NT2/D1 (cell line): ENCODE measurements at regions not wholly inside any gene's neighbourhood (a gene's known extent, or its start where the extent isn't known, plus 50 kb on each side); places are given as distances from the start of the nearest gene placed in this dataset.
"Not testable (repeated sequence)": the region's sequence is repeated elsewhere in the genome, so short reads cannot be mapped to it uniquely, and the experiment has no call there.

Experiments
- DNase-seq: peaks from one replicate; pipeline ENCODE4 v3.0.0-alpha.2; 2011; ENCODE audit warnings: low read depth, low spot score
- H3K27me3 ChIP-seq: 2 replicates; pipeline ENCODE4 v1.6.0; 2011; ENCODE audit warnings: mild to moderate bottlenecking; ENCODE audit not compliant: insufficient read length, insufficient read depth
- H3K36me3 ChIP-seq: 2 replicates; pipeline ENCODE4 v1.6.1; 2011; ENCODE audit warnings: mild to moderate bottlenecking, low read length, mixed read lengths; ENCODE audit not compliant: insufficient read depth, insufficient read length
- H3K4me1 ChIP-seq: 2 replicates; pipeline ENCODE4 v1.5.1; 2011; ENCODE audit not compliant: insufficient read depth, insufficient read length
- H3K4me3 ChIP-seq: 2 replicates; pipeline ENCODE4 v1.5.1; 2011; ENCODE audit warnings: low read depth; ENCODE audit not compliant: insufficient read length
- H3K9ac ChIP-seq: 2 replicates; pipeline ENCODE4 v1.6.0; 2011; ENCODE audit warnings: low read depth; ENCODE audit not compliant: insufficient read length
- H3K9me3 ChIP-seq: 2 replicates; pipeline ENCODE4 v1.5.1; 2011; ENCODE audit warnings: mild to moderate bottlenecking, low read length; ENCODE audit not compliant: insufficient read depth
- SUZ12 ChIP-seq: IDR thresholded peaks from 2 replicates; pipeline ENCODE4 v1.6.1; 2011; ENCODE audit not compliant: insufficient read length, insufficient read depth; ENCODE audit errors: extremely low read depth
- YY1 ChIP-seq: IDR thresholded peaks from 2 replicates; pipeline ENCODE4 v1.6.1; 2011; ENCODE audit not compliant: insufficient read length, insufficient read depth
- ZNF274 ChIP-seq: IDR thresholded peaks from 2 replicates; pipeline ENCODE4 v1.6.1; 2011; ENCODE audit warnings: mild to moderate bottlenecking, low read depth, low read length

DNA sequence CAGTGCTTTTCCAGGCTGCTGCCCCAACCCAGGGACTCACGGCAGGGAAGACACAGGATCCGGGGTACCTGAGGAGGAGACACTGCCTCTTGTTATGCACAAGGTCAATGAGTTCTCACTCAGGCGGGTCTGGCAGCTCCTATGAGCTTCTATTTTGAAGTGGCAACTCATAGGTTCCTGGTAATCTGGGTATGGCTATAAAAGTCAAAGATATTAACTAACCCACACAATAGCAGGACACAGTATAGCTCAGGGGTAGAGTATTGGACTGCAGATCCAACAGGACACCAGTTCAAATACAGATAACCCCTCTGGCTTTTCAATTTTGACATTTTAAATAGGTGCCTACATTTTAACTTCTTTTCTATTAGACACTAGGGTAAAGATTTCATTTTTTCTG is 130.3 kb upstream of the ZNF746 start:
- Histone ChIP-seq H3K27me3 (peaks cover 6% of the 10 kb centered on the region), H3K9me3 (no peaks in the 10 kb centered on the region), H3K36me3 (peaks cover under 1% of the 10 kb centered on the region), H3K4me3 (no peak overlapping the region), H3K9ac (no peak overlapping the region), H3K4me1 (peaks cover 7% of the 10 kb centered on the region)
- DNase-seq = no peak
- TF ChIP-seq ZNF274 = no peak
- no peak for TF ChIP-seq SUZ12

DNA sequence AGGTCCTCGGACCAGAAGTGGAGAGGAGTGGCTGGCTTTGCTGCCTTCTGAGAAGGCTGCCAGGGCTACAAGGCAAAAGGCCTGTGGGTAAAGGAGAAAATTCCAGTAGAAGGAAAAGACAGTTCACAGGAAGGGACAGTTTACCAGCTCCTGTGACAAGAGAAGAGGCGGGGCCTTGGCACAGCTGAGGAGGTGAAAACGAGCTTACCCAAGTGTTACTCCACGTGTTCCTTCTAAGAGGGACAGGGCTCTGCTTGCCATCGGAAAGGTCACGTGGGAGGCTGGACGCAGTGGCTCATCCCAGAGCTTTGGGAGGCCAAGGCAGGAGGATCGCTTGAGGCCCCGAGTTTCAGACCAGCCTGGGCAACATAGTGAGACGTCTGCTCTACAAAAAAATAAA is 129.4 kb upstream of the ZNF746 start:
- no peak overlapping the region for H3K9ac ChIP-seq
- H3K27me3 ChIP-seq = peaks cover 3% of the 10 kb centered on the region
- H3K9me3 ChIP-seq = no peaks in the 10 kb centered on the region
- no peak overlapping the region for H3K4me3 ChIP-seq
- H3K36me3 ChIP-seq = peaks cover 4% of the 10 kb centered on the region
- H3K4me1 ChIP-seq = peaks cover 7% of the 10 kb centered on the region
- no peak for TF ChIP-seq YY1
- TF ChIP-seq ZNF274 = no peak
- TF ChIP-seq SUZ12 = no peak
- no peak for DNase-seq

DNA sequence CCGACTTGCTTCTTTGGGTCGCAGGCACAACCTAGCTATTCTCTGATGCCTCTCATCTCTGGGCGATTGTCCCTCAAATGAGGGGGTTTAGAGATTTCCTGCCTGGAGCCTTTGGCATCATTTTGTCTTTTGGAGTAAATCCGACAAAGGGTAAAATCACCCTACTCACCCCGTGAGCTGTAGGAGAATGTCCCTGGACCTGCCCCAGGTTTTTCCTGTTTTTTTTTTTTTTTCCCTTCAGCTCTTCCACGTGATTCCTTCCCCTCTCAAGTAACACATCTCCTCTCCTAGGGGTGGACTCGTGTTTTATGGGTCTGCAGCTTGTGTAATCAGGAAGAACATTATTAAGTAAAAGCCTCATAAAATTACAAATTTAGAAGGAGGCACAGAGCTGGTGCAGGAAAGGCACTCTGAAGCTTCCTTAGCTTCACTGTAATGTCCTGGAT is 128.4 kb upstream of the ZNF746 start:
- no peaks in the 10 kb centered on the region for H3K9me3 ChIP-seq
- no peak overlapping the region for H3K9ac ChIP-seq
- no peak for TF ChIP-seq SUZ12
- TF ChIP-seq YY1 = no peak
- no peak for TF ChIP-seq ZNF274
- no peak for DNase-seq
- no peak overlapping the region for H3K4me3 ChIP-seq
- no peaks in the 10 kb centered on the region for H3K27me3 ChIP-seq
- H3K36me3 ChIP-seq = peaks cover 12% of the 10 kb centered on the region
- H3K4me1 ChIP-seq = peaks cover 7% of the 10 kb centered on the region

DNA sequence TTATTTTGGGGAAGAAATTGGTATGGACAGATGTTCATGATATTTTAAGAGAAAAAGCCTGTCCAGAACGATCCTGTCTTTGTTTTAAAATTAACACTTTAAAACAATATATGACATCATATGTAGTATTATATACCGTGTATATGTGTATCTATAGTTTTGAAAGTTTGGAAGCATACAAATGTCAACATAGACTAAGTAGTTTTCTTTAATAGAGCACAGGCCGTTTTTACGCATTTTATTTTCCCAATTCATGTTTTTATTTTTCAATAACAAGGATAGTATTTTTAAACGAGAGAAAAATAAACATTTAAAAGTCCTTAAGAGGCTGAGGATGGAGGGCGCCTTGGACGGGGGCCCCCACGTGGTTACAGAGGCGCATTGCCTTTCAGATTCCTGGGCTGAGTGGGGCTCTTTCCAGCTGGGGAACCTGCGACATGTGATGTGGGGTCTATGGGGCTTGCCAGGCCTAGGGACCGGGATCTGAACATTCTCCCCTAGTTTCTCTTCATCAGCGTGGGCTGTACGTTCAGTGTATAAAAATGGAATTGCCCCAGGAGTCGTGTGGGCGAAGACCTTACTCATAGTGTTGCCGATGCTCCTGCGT is 127.8 kb upstream of the ZNF746 start:
- Histone ChIP-seq H3K4me3 (peak overlapping the region; percentile 83), H3K9me3 (no peaks in the 10 kb centered on the region), H3K9ac (peak overlapping the region; percentile 92), H3K4me1 (peaks cover 7% of the 10 kb centered on the region), H3K27me3 (no peaks in the 10 kb centered on the region), H3K36me3 (peaks cover 17% of the 10 kb centered on the region)
- TF ChIP-seq YY1 (no peak), ZNF274 (no peak), SUZ12 (no peak)
- peak; percentile 49 for DNase-seq

DNA sequence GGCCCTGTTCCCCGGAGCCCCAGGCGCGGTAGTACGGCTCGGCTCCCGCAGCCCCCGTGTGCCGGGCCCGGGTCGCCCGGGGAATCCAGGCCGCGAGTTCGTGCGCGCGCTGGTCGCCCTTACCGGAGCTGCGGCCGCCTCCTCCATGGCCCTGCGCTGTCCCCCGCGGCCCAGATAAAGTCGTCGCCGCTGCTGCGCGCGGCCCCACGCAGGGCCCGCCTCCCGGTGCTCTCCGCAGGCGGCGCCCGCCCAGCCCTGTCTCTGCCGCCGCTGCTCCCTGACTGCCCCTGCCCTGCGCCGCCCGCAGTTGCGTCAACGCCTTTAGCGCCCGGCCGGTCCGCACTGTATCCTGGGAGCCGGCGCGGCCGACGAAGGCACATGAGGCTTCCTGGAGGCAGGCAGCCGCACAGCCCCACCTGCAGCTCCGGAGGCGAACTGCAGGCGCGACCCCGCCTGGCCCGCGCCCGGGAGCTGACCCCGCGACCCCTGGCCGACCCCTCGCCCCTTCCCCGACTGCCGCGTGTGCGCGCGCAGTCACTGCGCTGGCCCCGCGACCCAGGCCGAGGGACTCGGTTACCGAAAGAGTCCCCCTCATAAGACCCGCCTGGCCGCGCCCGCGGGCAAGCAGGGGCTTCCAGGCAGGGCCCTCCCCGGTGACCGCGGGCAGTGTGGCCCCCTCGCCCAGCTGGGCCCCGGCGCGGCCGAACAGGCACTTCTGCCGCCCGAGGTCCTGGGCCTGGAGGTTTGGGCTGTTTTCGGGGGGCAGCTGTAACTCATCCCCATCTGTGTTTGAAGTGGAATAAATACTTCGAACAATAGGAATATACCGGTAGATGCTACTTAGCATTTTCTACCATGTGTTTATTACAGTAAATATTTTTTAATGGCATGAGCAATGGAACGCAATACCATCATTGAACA is 127.1 kb upstream of the ZNF746 start:
- no peak for TF ChIP-seq SUZ12
- TF ChIP-seq ZNF274 = no peak
- TF ChIP-seq YY1 = no peak
- Histone ChIP-seq H3K27me3 (no peaks in the 10 kb centered on the region), H3K4me1 (peaks cover 7% of the 10 kb centered on the region), H3K4me3 (peak overlapping the region; percentile 83), H3K9ac (peak overlapping the region; percentile 92), H3K36me3 (peaks cover 25% of the 10 kb centered on the region), H3K9me3 (no peaks in the 10 kb centered on the region)
- DNase-seq = peak; percentile 90

DNA sequence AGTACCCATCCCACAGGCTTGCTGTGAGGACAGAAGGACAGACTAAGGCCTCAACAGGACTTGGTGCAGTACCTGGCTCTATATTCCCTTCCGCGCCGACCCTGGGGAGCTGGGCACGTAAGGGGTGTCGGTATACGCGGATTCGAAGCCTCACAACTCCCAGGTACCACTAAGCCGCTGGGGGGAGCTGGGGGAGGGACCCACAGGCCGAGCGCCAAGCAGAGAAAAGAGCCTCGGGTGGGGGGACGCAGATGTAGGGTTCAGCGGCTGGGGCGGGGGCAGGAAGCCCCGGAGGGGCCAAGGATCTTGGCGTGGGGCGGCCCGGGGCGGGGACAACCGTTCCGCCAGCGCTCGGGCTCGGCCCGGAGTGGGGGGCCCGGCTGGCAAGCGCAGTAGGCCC is 126.4 kb upstream of the ZNF746 start:
- H3K9ac ChIP-seq = peak overlapping the region; percentile 92
- no peaks in the 10 kb centered on the region for H3K9me3 ChIP-seq
- H3K4me3 ChIP-seq = peak overlapping the region; percentile 83
- no peaks in the 10 kb centered on the region for H3K27me3 ChIP-seq
- DNase-seq = no peak
- peaks cover 29% of the 10 kb centered on the region for H3K36me3 ChIP-seq
- peaks cover 7% of the 10 kb centered on the region for H3K4me1 ChIP-seq
- TF ChIP-seq YY1 (no peak), ZNF274 (no peak), SUZ12 (no peak)

DNA sequence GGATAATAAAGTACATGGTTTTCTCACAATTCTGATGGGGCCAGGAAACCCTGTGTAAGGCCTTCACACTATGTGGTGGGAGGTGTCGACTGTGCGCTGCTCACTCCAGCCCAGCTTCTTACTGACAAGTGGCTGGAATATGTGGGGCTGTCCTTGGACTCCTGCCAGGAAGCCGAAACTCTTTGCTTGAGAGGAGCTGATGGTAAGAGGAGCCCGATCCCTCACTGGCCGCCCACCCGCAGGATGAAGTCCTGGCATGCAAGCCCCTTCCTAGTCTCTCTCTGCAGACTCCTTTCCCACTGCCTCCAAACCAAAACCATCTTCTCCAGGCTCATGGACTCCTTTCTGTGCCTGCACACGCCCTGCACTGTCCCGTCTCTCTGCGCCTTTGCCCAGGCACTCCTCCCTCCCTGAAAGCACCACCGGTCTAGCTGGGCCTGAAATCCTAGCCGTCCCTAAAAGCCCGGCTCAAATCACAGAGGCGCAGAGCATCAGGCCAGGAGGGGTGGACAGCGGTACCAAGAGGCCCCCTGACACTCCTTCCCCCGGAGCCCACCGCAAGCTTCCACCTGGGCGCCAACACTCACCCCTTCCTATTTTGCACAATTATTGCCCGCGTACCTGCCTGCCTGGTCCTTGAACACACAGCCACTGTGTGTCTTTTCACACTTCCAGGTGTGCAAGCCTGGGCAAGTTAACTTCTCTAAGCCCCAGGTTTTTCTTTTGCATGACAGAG is 125.8 kb upstream of the ZNF746 start:
- H3K9me3 ChIP-seq, DNase-seq, H3K4me1 ChIP-seq, H3K27me3 ChIP-seq: not testable (repeated sequence)
- peak overlapping the region; percentile 83 for H3K4me3 ChIP-seq
- H3K36me3 ChIP-seq = peaks cover 29% of the 10 kb centered on the region
- peak overlapping the region; percentile 92 for H3K9ac ChIP-seq
